BE2C (cell line): ENCODE measurements at regions not wholly inside any gene's neighbourhood (a gene's known extent, or its start where the extent isn't known, plus 50 kb on each side); places are given as distances from the start of the nearest gene placed in this dataset.

Experiments used
- DNase-seq: peaks from one replicate; pipeline ENCODE4 v3.0.0-alpha.2; 2020
- H3K27me3 ChIP-seq: fragments of 250-450 bp; sonication (Bioruptor Pico); 2 replicates; pipeline ENCODE4 v1.5.1; 2020; ENCODE audit warnings: mild to moderate bottlenecking
- H3K36me3 ChIP-seq: fragments of 250-450 bp; sonication (Bioruptor Pico); 2 replicates; pipeline ENCODE4 v1.5.1; 2020; ENCODE audit warnings: mild to moderate bottlenecking
- H3K4me1 ChIP-seq: fragments of 250-450 bp; sonication (Bioruptor Pico); 2 replicates; pipeline ENCODE4 v1.5.1; 2020
- H3K4me3 ChIP-seq: 2 replicates; pipeline ENCODE4 v1.5.1; 2011; ENCODE audit warnings: low read depth, low read length
- H3K9me3 ChIP-seq: fragments of 250-450 bp; sonication (Bioruptor Pico); 2 replicates; pipeline ENCODE4 v1.5.1; 2020
- CTCF ChIP-seq: IDR thresholded peaks from 2 replicates; pipeline ENCODE4 v1.5.1; 2012; ENCODE audit warnings: mild to moderate bottlenecking, low read depth, low read length

GRCh38 chr11:116539836-116540418, 232.9 kb downstream of the BUD13 start:
- Histone ChIP-seq H3K36me3 (no peaks in the 10 kb centered on the region), H3K9me3 (peaks cover 5% of the 10 kb centered on the region), H3K4me3 (no peak overlapping the region), H3K27me3 (no peaks in the 10 kb centered on the region), H3K4me1 (no peaks in the 10 kb centered on the region)
- no peak for TF ChIP-seq CTCF
- DNase-seq, result no peak

GRCh38 chr11:116539211-116539610, 233.6 kb downstream of the BUD13 start:
- DNase-seq, result no peak
- H3K36me3 ChIP-seq, result no peaks in the 10 kb centered on the region
- no peaks in the 10 kb centered on the region for H3K4me1 ChIP-seq
- TF ChIP-seq CTCF, result no peak
- H3K9me3 ChIP-seq, result peaks cover 5% of the 10 kb centered on the region
- no peak overlapping the region for H3K4me3 ChIP-seq
- H3K27me3 ChIP-seq, result no peaks in the 10 kb centered on the region

- Histone ChIP-seq H3K27me3 (no peaks in the 10 kb centered on the region), H3K36me3 (no peaks in the 10 kb centered on the region), H3K4me1 (no peaks in the 10 kb centered on the region), H3K9me3 (peaks cover 5% of the 10 kb centered on the region), H3K4me3 (no peak overlapping the region)
- no peak for DNase-seq
- no peak for TF ChIP-seq CTCF
Measured at GRCh38 chr11:116538677-116539076, 234.1 kb downstream of the BUD13 start.

GRCh38 chr11:116537709-116538108, 235.1 kb downstream of the BUD13 start:
- TF ChIP-seq CTCF, result no peak
- H3K4me3 ChIP-seq, result no peak overlapping the region
- H3K36me3 ChIP-seq, result no peaks in the 10 kb centered on the region
- H3K9me3 ChIP-seq, result peaks cover 5% of the 10 kb centered on the region
- DNase-seq, result no peak
- no peaks in the 10 kb centered on the region for H3K4me1 ChIP-seq
- no peaks in the 10 kb centered on the region for H3K27me3 ChIP-seq

GRCh38 chr11:116537121-116537520, 235.7 kb downstream of the BUD13 start:
- TF ChIP-seq CTCF, result no peak
- Histone ChIP-seq H3K9me3 (peaks cover 5% of the 10 kb centered on the region), H3K4me3 (no peak overlapping the region), H3K27me3 (no peaks in the 10 kb centered on the region), H3K4me1 (no peaks in the 10 kb centered on the region), H3K36me3 (no peaks in the 10 kb centered on the region)
- DNase-seq, result no peak

GRCh38 chr11:116536416-116536815, 236.4 kb downstream of the BUD13 start:
- H3K4me3 ChIP-seq, result no peak overlapping the region
- DNase-seq, result no peak
- H3K4me1 ChIP-seq, result no peaks in the 10 kb centered on the region
- no peaks in the 10 kb centered on the region for H3K27me3 ChIP-seq
- TF ChIP-seq CTCF, result no peak
- peaks cover 5% of the 10 kb centered on the region for H3K9me3 ChIP-seq
- H3K36me3 ChIP-seq, result no peaks in the 10 kb centered on the region
